Astrocyte of the cerebellum (primary cell): ENCODE measurements at regions not wholly inside any gene's neighbourhood (a gene's known extent, or its start where the extent isn't known, plus 50 kb on each side); places are given as distances from the start of the nearest gene placed in this dataset.
"Not testable (repeated sequence)": the region's sequence is repeated elsewhere in the genome, so short reads cannot be mapped to it uniquely, and the experiment has no call there.

ENCODE experiments used
- DNase-seq: peaks from one replicate; pipeline ENCODE4 v3.0.0-alpha.2; 2011; ENCODE audit warnings: low read depth
- H3K4me3 ChIP-seq: 2 replicates; pipeline ENCODE4 v1.5.1; 2011; ENCODE audit warnings: mild to moderate bottlenecking, low read depth, low read length, moderate library complexity
- CTCF ChIP-seq: IDR thresholded peaks from 2 replicates; pipeline ENCODE4 v1.5.1; 2012; ENCODE audit warnings: low read length, low read depth, moderate library complexity, mild to moderate bottlenecking; ENCODE audit errors: missing control alignments
- in situ Hi-C: cut with HindIII; loops from 2 replicates; pipeline ENCODE4 v1.10.0; 2017; ENCODE audit warnings: low sequenced_read_pairs

GRCh38 chr9:41653560-41654340 lies 464.6 kb upstream of the ZNG1F start:
- in situ Hi-C loops, DNase-seq, H3K4me3 ChIP-seq: not testable (repeated sequence)

GRCh38 chr9:41652800-41653199 lies 463.7 kb upstream of the ZNG1F start:
- in situ Hi-C loops, DNase-seq, H3K4me3 ChIP-seq: not testable (repeated sequence)

GRCh38 chr9:41652100-41652713 lies 463.1 kb upstream of the ZNG1F start:
- DNase-seq, in situ Hi-C loops, H3K4me3 ChIP-seq: not testable (repeated sequence)

GRCh38 chr9:41650086-41650485 lies 461.0 kb upstream of the ZNG1F start:
- DNase-seq, in situ Hi-C loops, H3K4me3 ChIP-seq: not testable (repeated sequence)

GRCh38 chr9:41648564-41648963 lies 459.4 kb upstream of the ZNG1F start:
- in situ Hi-C loops, DNase-seq, H3K4me3 ChIP-seq: not testable (repeated sequence)

- in situ Hi-C loops, DNase-seq, H3K4me3 ChIP-seq: not testable (repeated sequence)
These were observed 457.1 kb upstream of the ZNG1F start for GRCh38 chr9:41646246-41646645.

- DNase-seq, result peak; percentile 40
- in situ Hi-C loops, result not testable (repeated sequence)
- peak overlapping the region; percentile 40 for H3K4me3 ChIP-seq
- TF ChIP-seq CTCF, result peak; percentile 16
These were observed 454.6 kb upstream of the ZNG1F start for GRCh38 chr9:41643571-41644279.

GRCh38 chr9:41633726-41634125 lies 444.6 kb upstream of the ZNG1F start:
- in situ Hi-C loops, H3K4me3 ChIP-seq, DNase-seq: not testable (repeated sequence)

GRCh38 chr9:41623666-41624065 lies 434.5 kb upstream of the ZNG1F start:
- in situ Hi-C loops, DNase-seq, H3K4me3 ChIP-seq: not testable (repeated sequence)

- H3K4me3 ChIP-seq, DNase-seq, in situ Hi-C loops: not testable (repeated sequence)
These were observed 430.1 kb upstream of the ZNG1F start for GRCh38 chr9:41619254-41619653.

- in situ Hi-C loops, H3K4me3 ChIP-seq, DNase-seq: not testable (repeated sequence)
These were observed 417.9 kb upstream of the ZNG1F start for GRCh38 chr9:41606961-41607547.

GRCh38 chr9:41565572-41565971 lies 376.5 kb upstream of the ZNG1F start:
- DNase-seq, result peak; percentile 13
- in situ Hi-C loops, H3K4me3 ChIP-seq: not testable (repeated sequence)
